Stimulated activated CD4-positive, alpha-beta T cell treated with anti-CD3 and anti-CD28 coated beads, Interleukin-15, amount 100 ng/mL, for 1 hour (primary cell): ENCODE measurements at regions not wholly inside any gene's neighbourhood (a gene's known extent, or its start where the extent isn't known, plus 50 kb on each side); places are given as distances from the start of the nearest gene placed in this dataset.

Experiments
- DNase-seq, 2 donors: peaks; one replicate each; pipeline ENCODE4 v3.0.0-alpha.2; 2020; ENCODE audit warnings: low read depth in 1 of 2, low spot score in 1 of 2

DNA sequence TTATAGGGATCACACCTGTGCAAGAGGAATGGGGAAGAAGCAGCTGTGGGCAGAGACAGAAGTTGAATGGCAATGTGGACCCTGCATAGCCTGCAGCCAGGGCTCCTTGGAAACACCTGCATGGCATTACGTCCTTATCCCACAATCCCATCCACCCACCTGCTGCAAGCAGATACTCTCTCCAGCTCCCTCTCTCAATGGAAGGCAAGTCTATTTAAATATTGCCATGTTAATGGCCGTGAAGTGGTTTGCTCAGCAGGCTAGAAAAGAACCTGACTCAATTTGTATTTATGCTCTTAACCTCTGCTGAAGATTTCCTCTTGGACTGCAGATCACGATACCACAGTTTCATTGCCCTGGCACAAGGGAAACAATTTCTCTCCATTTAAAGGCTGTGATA, 417.0 kb downstream of the TYW1 start:
- DNase-seq = no peak

DNA sequence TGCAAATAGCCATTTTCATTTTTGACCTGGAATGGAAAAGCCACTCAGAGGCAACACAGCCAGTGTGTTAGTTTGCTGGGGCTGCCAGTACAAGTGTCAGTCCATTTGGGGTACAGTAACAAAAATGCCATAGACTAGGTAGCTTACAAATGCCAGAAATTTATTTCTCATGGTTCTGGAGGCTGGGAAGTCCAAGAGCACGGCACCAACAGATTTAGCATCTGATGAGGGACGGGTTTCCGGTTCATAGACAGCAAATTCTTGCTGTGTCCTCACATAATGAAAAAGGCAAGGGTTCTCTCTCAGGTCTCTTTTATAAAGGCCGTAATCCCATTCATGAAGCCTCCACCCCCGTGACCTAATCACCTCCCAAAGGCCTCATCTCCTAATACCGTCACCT, 418.2 kb downstream of the TYW1 start:
- no peak for DNase-seq

DNA sequence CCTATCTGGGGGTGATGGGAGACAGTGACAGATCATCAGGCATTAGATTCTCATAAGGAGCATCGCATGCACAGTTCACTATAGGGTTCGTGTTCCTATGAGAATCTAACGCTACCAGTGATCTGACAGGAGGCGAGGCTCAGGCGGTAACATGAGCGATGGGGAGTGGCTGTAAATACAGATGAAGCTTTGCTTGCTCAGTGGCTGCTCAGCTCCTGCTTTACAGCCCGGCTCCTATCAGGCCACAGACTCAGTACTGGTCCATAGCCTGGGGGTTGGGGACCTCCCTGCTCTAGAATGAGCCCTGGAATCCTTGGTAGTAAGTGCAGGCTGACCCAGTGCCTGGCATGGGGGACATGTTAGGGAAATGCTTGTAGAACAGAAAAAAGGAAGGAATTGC, 426.0 kb downstream of the TYW1 start:
- DNase-seq = no peak

DNA sequence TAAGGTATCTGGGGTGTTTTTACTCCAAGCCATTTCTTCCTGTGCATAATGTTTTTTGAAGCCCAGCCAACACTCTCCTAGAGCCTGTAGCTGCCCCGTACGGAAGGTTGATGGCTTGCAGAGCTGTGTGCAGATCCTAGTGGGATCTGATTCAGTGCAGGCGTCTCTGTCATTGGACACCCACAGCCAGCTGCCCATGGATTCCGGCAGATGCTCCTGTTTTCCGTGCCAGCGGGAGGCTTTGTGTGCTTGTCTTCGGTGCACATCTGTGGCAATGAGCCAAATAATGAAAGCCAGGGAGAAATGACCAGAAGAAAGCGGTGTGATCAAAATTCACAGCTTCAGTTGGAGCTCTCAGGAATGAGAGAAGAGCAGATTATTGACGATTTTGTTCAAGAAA, 426.4 kb downstream of the TYW1 start:
- no peak for DNase-seq

DNA sequence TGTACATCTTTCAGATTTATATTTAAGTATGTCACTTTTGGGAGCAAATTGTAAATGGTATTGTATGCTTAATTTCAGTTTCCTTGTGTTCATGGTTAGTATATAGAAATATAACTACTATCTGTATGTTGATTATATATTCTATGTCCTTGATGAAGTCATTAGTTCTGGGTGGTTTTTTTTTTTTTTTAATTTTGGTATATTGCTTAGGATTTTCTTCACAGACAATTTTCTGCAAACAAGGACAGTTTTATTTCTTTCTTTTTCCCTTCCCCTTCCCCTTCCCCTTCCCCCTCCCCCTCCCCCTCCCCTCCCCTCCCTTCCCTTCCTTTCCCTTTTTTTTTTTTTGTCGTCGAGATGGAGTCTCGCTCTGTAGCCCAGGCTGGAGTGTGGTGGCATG, 430.0 kb downstream of the TYW1 start:
- no peak for DNase-seq

DNA sequence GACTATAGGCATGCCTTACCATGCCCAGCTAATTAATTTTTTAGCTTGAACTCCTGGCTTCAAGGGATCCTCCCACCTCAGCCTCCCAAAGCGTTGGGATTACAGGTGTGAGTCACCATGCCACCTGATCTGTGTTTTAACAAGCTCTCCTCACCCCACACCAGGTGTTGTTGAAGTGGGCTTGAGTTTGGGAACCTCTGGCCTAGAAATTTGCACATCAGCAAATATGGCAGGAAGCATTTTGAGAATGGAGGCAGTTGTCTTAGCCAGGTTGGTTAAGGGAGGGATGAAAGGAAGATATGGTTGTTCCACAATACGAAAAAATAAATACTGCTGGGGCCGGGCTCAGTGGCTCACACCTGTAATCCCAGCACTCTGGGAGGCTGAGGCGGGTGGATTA, 433.1 kb downstream of the TYW1 start:
- DNase-seq = no peak

DNA sequence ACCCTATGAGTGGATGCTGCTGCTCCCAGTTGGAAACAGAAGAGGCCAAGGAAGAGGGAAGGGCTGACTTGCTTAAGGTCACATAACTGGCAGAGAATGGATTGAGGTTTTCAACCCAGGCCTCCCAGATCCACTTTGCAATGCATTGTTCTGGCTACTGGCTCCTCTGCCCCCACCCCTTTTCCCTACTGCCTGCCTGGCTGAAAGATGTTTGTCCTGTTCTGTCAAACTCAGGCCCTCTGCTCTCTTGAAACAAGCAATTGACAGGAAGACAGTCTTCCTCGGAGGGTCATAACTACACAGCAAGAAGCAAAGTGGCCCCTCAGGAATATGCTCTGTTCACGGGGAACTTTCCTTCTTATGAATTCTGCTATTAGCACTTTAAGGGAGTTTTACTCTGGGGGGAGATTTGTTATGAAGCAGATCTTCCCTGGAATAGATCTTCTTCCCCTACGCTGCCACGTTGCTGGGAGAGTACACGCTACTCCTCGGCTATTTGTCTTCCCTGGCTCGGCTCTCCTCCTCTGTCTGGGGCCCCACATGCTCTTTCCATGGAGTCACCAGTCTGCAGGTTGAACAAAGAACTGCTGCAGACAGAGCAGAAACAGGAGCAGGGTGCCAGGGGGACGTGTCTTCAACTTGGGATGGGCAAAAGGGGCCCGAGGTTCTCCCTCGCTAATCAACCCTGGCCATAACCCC, 436.1 kb downstream of the TYW1 start:
- DNase-seq = no peak

DNA sequence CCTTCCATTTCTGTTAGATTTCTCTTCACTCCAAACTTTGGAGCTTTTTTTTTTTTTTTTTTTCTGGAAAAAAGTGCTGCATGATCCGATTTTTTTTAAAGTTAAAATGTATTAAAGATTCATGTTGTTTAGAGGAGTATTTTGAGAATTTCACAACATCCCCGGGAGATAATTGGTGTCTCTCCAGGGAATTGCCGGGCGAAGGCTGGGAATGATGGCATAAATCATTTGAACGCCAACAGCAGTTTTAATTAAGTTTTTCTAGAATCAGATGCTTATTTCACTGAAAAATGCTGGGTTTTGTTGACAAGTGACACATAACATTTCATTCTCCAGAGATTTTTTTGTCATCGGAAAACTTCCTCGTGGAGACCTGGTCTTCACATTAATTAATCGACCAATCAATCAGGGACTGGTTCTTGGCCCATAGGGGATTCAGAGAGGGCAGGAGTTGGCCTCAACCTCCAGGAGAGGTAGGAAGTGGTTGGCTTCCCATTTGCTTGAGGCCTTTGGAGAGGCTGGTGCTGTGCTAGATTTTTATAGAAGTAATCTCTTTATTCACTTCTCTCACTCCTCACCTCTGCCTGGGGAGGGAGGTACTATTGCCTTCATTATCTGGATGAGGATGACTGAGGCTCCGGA, 439.4 kb downstream of the TYW1 start:
- no peak for DNase-seq

DNA sequence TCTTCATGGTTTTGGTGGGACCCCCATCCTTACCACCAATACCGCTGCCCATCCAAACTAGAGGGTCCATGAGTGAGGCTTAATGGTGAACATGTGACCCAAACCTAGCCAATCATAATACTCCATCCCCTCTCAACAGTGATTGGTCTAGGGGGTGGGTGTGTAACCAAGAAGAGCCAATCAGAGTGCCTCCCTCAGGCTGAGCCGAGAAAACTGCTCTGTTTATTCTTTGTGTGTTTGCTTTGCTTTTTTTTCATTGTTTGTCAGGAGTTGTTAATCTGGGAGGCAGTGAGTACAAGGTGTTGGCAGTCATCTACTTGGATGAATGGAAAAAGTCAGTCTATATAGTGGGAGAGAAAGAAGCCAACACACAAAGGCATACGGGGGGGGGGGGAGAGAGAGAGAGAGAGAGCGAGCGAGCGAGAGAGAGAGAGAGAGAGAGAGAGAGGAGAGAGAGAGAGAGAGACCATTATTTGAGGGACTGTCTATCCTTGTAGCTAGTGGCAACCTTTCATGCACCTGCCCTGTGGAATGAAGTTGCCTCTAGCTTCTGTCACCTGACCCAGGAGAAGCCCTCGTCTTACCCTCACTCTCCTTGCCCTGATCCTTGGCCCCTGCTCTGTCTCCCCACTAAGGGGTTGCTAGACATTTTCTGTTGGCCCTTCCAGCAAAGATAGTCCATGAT, 441.7 kb downstream of the TYW1 start:
- DNase-seq = no peak

DNA sequence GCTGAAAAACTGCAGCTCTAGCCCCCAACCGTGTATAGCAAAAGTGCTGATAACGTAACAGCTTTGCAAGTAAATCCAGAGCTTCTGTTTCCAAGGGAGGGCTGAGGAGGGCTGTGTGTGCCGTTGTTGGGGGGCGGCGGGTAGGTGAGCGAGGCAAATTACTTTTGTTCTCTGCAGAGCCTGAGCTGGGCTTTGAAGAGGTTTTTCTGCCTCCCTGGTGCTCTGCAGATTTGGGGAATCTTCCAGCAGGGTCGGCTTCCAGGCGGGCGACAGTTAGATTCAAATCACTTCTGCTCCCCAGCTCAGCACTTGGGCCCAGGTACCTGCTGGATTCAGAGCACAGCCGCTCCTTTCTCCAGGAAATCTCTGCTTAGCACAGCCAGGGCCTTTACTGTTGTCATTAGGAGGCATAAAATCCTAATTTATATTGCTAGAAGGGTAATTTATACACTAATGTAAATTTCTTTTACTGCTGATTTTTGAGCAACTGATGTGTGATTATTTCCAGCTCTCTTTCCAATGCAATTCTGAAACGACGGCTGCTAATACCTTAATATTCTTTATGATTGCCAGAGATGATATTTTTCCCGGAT, 442.4 kb downstream of the TYW1 start:
- DNase-seq = no peak

DNA sequence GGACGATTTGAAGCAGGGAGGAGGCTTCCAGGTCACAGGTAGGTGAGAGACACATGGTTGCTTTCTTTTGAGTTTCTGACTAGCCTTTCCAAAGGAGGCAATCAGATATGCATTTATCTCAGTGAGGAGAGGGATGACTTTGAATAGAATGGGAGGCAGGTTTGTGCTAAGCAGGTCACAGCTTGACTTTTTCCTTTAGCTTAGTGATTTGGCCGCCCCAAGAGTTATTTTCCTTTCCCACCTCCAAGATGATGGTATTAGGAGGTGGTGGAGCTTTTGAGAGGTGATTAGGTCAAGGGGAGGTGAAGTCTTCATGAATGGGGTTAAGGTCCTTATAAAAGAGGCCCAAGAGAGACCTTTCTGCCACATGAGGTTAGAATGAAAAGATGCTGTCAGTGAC, 443.7 kb downstream of the TYW1 start:
- no peak for DNase-seq

DNA sequence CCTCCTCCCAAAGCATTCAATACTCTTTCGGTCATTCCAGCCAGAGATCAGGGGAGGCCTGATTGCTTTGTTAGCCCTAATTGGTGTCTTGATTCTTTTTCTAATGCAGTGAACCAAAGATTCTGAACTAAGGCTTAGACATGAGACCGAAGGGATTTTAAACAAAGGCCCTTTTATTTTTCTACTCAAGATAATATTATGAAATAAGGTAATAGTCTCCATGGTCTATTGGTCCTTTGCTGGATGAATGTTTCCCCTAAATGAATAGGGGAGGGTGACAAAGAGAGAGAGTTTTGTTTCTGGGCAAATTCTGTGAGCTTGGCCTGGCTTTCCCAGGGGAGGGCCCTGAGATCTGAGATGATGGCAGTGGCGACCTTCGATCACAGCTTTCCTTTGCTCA, 449.1 kb downstream of the TYW1 start:
- DNase-seq = no peak

DNA sequence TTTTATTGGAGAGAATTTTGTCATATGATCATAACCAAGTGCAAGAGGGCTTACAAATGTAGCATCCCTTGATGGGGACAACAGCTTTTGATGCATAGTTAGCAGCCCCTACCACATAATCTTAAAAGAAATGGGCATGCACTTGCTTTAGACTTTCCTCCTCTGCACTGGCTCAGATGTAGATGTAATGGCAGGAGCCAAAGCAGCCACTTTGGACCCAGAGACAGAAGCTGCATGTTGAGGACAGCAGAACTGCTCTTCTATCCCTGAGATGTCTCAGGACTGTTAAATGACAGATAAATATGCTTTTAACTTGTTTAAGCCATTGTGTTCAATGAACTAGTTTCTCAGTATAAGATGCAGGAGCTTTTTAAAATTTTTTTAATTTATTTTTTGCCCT, 450.7 kb downstream of the TYW1 start:
- no peak for DNase-seq

DNA sequence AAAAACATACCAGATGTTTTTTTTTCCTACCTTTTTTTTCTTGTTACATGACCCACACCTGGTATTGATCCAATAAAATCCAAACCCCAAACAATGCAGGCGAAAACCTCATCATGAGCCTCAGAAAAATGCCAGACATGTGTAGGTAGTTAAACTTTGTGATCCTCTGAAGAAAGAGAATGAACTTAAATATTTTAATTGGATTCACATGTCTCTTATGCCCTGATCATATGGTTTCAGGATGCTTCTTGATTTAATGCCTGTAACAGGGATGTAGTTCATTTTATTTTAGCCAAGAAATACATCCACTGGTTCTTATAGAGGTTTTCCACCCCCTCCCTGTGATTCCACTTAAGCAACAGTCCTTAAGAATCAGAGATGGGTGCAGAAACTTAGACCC, 451.6 kb downstream of the TYW1 start:
- no peak for DNase-seq

DNA sequence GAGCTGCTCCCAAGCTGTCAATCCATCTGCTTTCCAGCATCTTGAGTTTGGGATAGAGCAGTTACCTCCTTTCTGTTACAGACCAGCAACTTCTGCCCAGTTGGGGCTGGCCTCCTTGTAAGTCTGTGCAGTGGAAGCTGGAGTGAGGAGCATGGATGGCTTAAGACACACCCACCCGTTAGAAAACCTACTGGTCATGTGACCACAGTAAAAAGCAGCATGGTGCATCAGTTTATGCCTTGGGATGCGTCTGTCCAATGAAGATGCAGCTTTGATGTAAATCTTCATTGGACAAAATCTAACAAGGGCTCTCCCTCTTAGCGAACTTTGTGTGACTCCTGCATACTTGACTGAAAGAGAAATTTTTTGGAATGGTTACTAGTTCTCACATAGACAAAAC, 453.5 kb downstream of the TYW1 start:
- DNase-seq = no peak

DNA sequence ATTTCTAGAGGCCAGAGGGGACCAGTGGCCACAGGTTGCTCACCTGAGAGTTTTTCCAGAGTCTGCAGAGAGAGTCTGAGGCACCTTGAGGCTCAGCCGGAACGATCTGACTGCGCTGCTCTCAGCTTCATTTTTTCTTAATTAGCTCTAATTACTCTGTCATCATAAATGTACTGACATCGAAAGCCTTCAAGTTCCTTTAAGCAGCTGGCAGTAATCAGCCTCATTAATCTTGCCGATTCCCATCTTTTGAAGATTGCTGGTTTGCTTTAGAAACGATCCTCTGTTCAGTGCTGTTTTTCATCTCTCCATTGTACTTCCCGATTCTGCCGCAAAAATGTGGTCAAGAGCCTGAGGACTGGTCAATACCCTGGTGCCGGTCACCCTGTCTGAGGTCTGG, 454.7 kb downstream of the TYW1 start:
- DNase-seq = no peak

DNA sequence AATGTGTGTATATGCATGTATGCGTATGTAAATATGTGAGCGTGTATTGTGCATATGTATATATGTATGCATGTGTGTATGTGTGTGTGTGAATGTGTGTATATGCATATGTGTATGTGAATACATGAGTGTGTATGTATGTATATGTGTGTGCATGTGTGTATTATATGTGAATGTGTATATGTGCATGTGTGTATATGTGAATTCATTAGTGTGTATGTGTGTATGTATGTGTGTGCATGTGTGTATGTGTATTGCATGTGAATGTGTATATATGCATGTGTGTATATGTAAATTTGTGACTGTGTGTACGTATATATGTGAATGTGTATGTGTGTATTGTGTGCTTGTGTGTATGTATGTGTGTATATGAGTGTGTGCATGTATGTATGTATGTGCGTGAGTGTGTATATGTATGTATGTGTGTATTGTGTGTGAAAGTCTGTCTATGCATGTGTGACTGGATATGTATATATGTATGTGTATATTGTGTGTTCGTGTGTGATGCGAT, 455.9 kb downstream of the TYW1 start:
- DNase-seq = no peak

DNA sequence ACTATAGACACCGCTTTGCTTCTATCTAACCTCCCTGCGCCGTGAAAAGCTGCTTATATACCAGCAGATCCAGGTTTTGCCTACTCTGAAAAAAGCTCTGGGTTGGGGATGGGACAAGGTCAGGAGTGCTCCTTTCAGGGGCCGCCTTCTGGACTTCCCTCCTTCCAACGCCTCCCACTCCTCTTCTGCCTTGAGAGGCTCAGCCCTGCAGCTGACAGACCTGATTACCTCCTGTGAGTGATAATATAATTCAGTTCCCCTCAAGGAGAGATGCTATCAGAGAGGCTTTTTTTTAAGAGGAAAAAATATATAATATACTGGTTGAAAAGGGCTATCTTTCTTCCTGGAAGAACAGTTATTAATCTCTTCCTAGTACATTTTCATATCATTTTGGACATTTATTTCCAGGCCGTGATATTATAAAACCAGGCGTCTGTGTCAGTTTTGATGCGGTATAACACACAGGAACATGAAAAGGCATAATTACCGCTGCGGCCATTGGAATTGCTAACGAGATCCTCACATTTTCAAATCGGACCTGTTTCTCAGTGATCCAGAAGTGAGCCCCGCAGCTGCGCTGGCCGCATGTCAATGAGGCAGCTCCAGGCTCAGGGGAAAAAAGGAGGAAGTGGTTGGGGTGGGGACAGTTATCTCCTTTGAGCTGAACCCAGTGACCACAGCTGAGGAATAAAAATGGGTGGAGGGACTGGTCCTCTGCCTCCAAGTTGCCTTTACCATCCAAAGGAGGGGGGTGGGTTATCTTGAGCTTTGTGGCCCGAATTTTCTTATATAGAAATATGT, 457.1 kb downstream of the TYW1 start:
- no peak for DNase-seq

DNA sequence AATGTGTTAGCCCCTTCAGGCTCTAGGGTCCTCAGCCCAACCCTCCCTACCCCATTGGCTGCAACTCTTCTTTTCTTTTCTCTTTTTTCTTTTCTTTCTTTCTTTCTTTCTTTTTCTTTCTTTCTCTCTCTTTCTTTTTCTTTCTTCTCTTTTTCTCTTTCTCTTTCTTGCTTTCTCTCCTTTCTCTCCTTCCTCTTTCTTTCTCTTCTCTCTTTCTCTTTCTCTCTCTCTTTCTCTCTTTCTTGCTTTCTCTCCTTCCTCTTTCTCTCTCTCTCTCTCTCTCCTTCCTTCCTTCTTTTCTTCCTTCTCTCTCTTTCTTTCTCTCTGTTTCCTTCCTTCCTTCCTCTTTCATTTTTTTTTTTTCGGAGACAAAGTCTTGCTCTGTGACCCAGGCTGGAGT, 458.9 kb downstream of the TYW1 start:
- DNase-seq = no peak

DNA sequence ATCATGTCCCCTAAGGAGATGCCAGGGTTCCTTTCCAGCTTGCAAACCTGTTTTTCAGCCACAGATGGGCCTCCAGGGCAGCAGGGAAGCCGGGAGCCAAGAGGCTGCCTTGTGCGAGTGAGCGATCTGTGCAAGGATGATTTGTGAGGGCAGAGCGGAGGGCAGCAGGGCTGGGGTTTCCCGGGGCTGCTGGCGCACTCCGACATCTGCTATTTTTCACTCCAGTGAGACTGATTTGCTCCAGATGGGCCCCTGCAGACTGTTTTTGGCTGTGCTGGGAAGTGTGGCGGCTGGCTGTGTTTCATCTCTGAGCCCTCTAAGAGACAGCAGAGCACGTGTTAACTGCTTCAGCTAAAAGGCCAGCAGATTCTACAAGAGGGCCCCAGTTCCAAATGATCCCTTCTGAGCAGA, 466.2 kb downstream of the TYW1 start:
- no peak for DNase-seq

DNA sequence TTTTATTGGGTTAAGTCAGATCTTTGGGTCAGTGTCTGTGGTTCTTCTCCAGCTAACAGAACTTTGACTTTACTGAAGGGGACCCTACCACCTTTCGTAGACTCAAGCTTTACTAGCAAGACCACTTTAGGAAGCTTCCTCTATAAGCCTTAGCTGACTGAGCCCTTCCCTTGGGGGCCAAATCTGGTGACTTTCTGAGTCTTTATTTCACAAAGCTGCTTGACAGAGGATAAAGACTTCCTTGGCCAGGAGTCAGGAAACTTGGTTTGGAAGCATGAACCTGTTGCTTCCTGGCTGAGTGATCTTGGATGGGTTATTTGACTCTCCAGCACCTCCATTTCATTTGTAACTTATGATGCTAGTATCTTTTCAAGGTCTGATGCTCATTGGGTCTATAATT, 466.7 kb downstream of the TYW1 start:
- DNase-seq = no peak
